A673 (cell line): ENCODE measurements at regions not wholly inside any gene's neighbourhood (a gene's known extent, or its start where the extent isn't known, plus 50 kb on each side); places are given as distances from the start of the nearest gene placed in this dataset.

Experiments used
- BruUV-seq: library from RNA; stranded (reverse); fragments of 400-500 nt; replicated peaks from 2 replicates; lab custom pipeline; 2021; lab: Mats Ljungman, UMichigan
- CTCF ChIA-PET: fragments of 300-600 bp; sonication (Branson Sonifier 250); formaldehyde crosslinking; loops from one replicate; lab custom pipeline; 2022; ENCODE audit warnings: antibody characterized with exemption; lab: Charles Lee
- POLR2A ChIA-PET: fragments of 300-600 bp; sonication (Branson Sonifier 250); formaldehyde crosslinking; loops from one replicate; lab custom pipeline; 2022; ENCODE audit warnings: antibody characterized with exemption; ENCODE audit not compliant: low non-redundant PET; lab: Charles Lee
- DNase-seq: peaks from one replicate; pipeline ENCODE4 v3.0.0-alpha.2; 2015; ENCODE audit warnings: low spot score
- H3K27ac ChIP-seq: fragments of 200-600 bp; sonication (generic); 2 replicates; pipeline ENCODE4 v1.5.1; 2016; ENCODE audit warnings: mixed run types, low read depth, mild to moderate bottlenecking, mixed read lengths, antibody characterized with exemption, low read length; ENCODE audit not compliant: poor library complexity, severe bottlenecking
- H3K27me3 ChIP-seq: fragments of 200-600 bp; sonication (generic); replicated peaks from 2 replicates; pipeline ENCODE4 v1.6.1; 2017; ENCODE audit warnings: mixed run types, low read depth, mild to moderate bottlenecking, mixed read lengths, antibody characterized with exemption, low read length; ENCODE audit not compliant: insufficient read depth, poor library complexity
- H3K36me3 ChIP-seq: fragments of 200-600 bp; sonication (generic); 2 replicates; pipeline ENCODE4 v1.6.1; 2016; ENCODE audit warnings: mixed run types, mild to moderate bottlenecking, mixed read lengths, antibody characterized with exemption, low read length; ENCODE audit not compliant: insufficient read depth, poor library complexity, severe bottlenecking
- H3K4me1 ChIP-seq: fragments of 200-600 bp; sonication (generic); 2 replicates; pipeline ENCODE4 v1.6.1; 2017; ENCODE audit warnings: mixed run types, mild to moderate bottlenecking, mixed read lengths, antibody characterized with exemption, low read length; ENCODE audit not compliant: insufficient read depth, poor library complexity, severe bottlenecking
- H3K4me3 ChIP-seq: fragments of 200-600 bp; sonication (generic); 2 replicates; pipeline ENCODE4 v1.5.1; 2016; ENCODE audit warnings: low read depth, mixed run types, mild to moderate bottlenecking, mixed read lengths, low read length; ENCODE audit not compliant: poor library complexity, severe bottlenecking
- H3K9me3 ChIP-seq: fragments of 200-600 bp; sonication (generic); 2 replicates; pipeline ENCODE4 v1.6.1; 2016; ENCODE audit warnings: mixed run types, low read depth, mild to moderate bottlenecking, mixed read lengths, antibody characterized with exemption, low read length; ENCODE audit not compliant: poor library complexity, severe bottlenecking
- EZH2 ChIP-seq: fragments of 200-600 bp; sonication (generic); IDR thresholded peaks from 2 replicates; pipeline ENCODE4 v1.6.1; 2017; ENCODE audit warnings: borderline replicate concordance, low read depth, mild to moderate bottlenecking, mixed read lengths, antibody characterized with exemption, low read length; ENCODE audit not compliant: poor library complexity, severe bottlenecking
- intact Hi-C: fragments of 100-400 bp; cut with micrococcal nuclease; formaldehyde crosslinking; loops from one replicate; pipeline ENCODE4 v1.10.0; 2022; ENCODE audit not compliant: unreplicated experiment
- TF ChIP-seq, protein P1 (sequence below): fragments of 300-800, 200-600 bp; sonication (generic); conservative IDR thresholded peaks from 2 replicates; pipeline ENCODE4 v1.5.1; 2017; ENCODE audit warnings: low read depth, mild to moderate bottlenecking, antibody characterized with exemption, low read length, moderate library complexity, mixed read lengths

DNA sequence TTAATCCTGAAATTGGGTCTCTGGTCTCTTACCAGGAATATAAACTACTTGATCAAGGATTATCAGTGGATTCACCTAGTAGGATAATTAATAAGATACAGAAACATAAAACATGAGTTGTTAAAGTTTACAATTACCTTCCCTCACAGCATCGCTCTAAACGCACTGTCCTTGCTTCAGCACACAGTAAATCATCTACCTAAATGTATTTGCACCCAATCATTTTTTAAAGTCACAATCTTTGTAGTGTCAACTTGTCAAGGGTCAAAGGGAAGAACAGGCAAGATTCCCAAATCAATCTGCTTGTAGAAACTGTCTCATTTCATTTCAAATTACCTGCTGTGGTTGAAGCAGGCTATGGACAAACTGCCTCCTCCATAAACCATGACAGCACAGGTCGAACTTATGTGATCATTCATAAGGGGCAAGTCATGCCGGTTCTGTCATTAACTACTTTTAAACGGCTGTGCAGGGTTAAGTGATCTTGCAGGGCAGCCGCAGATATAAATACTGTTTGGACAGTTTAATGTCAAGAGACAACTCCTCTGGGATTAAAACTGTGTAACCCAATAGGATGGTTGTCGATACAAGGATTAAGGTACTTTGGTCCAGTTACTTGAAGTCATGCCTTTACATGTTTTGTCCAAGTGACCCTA is 93.6 kb downstream of the ZNF281 start:
- H3K4me3 ChIP-seq = no peak overlapping the region
- no peak for TF ChIP-seq EZH2
- TF ChIP-seq, protein P1, sequence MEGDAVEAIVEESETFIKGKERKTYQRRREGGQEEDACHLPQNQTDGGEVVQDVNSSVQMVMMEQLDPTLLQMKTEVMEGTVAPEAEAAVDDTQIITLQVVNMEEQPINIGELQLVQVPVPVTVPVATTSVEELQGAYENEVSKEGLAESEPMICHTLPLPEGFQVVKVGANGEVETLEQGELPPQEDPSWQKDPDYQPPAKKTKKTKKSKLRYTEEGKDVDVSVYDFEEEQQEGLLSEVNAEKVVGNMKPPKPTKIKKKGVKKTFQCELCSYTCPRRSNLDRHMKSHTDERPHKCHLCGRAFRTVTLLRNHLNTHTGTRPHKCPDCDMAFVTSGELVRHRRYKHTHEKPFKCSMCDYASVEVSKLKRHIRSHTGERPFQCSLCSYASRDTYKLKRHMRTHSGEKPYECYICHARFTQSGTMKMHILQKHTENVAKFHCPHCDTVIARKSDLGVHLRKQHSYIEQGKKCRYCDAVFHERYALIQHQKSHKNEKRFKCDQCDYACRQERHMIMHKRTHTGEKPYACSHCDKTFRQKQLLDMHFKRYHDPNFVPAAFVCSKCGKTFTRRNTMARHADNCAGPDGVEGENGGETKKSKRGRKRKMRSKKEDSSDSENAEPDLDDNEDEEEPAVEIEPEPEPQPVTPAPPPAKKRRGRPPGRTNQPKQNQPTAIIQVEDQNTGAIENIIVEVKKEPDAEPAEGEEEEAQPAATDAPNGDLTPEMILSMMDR = no peak
- H3K4me1 ChIP-seq = no peaks in the 10 kb centered on the region
- H3K27me3 ChIP-seq = no peaks in the 10 kb centered on the region
- no peak for DNase-seq
- POLR2A ChIA-PET = no interaction called here
- no peaks in the 10 kb centered on the region for H3K9me3 ChIP-seq
- CTCF ChIA-PET = interaction anchor here (0.6 kb wide), 1 partner anchor 1544 kb away, joined by 3 read pairs; no protein-coding TSS in a partner anchor
- intact Hi-C loops = no loop called here
- BruUV-seq = no TSS peak
- no peaks in the 10 kb centered on the region for H3K36me3 ChIP-seq
- no peak overlapping the region for H3K27ac ChIP-seq

- no peaks in the 10 kb centered on the region for H3K4me1 ChIP-seq
- CTCF ChIA-PET = interaction anchor here (1.0 kb wide), 1 partner anchor 38 kb away, joined by 6 read pairs; no protein-coding TSS in a partner anchor
- BruUV-seq = no TSS peak
- H3K27me3 ChIP-seq = no peaks in the 10 kb centered on the region
- no peak overlapping the region for H3K27ac ChIP-seq
- DNase-seq = no peak
- intact Hi-C loops = no loop called here
- POLR2A ChIA-PET = no interaction called here
- H3K4me3 ChIP-seq = no peak overlapping the region
- H3K9me3 ChIP-seq = no peaks in the 10 kb centered on the region
- TF ChIP-seq, protein P1 = no peak
- TF ChIP-seq EZH2 = no peak
- no peaks in the 10 kb centered on the region for H3K36me3 ChIP-seq
These were observed 95.6 kb downstream of the ZNF281 start for GRCh38 chr1:200314085-200314750.

DNA sequence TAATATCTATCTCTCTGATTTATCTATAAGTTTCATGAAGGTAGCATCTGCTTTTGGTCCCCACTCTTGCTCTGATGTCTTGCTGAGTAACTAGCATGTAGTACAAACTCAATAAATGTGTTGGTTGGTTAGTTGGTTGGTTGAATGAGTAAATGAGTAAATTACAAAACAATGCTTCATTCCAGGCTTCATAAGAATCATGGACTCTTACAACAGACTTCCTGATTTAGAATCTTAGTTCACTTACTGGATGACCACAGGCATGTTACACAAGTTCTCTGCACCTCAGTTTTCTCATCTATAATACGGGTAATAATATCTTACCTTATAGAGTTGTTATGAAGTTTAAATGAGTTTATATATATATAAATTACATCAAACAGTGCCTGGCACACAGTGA is 98.6 kb downstream of the ZNF281 start:
- intact Hi-C loops = no loop called here
- DNase-seq = no peak
- Histone ChIP-seq H3K36me3 (no peaks in the 10 kb centered on the region), H3K27me3 (no peaks in the 10 kb centered on the region), H3K27ac (no peak overlapping the region), H3K9me3 (no peaks in the 10 kb centered on the region), H3K4me1 (no peaks in the 10 kb centered on the region), H3K4me3 (no peak overlapping the region)
- CTCF ChIA-PET = no interaction called here
- BruUV-seq = no TSS peak
- TF ChIP-seq EZH2 = no peak
- TF ChIP-seq, protein P1 = no peak
- POLR2A ChIA-PET = no interaction called here
